Neural cell (in vitro differentiated cells): ENCODE measurements at regions not wholly inside any gene's neighbourhood (a gene's known extent, or its start where the extent isn't known, plus 50 kb on each side); places are given as distances from the start of the nearest gene placed in this dataset.

Source experiments
- H2AFZ ChIP-seq: fragments of 200-600, 300-800 bp; sonication (generic), shearing (Covaris generic); 2 replicates; pipeline ENCODE4 v1.6.0; 2014; ENCODE audit warnings: low read depth, mild to moderate bottlenecking, antibody characterized with exemption, low read length, moderate library complexity
- H3F3A ChIP-seq: fragments of 200-600 bp; shearing (Covaris generic); 2 replicates; pipeline ENCODE4 v1.6.1; 2016; ENCODE audit warnings: mild to moderate bottlenecking, moderate library complexity, mixed read lengths, antibody characterized with exemption, low read length; ENCODE audit not compliant: insufficient read depth, poor library complexity, severe bottlenecking
- H3K27ac ChIP-seq: fragments of 200-600, 300-800 bp; sonication (generic), shearing (Covaris generic); 2 replicates; pipeline ENCODE4 v1.5.1; 2014; ENCODE audit warnings: mild to moderate bottlenecking, low read length, moderate library complexity
- H3K27me3 ChIP-seq: fragments of 300-800, 200-600 bp; sonication (generic), shearing (Covaris generic); 2 replicates; pipeline ENCODE4 v1.6.0; 2014; ENCODE audit warnings: mild to moderate bottlenecking, low read depth, low read length, moderate library complexity; ENCODE audit not compliant: insufficient read depth
- H3K36me3 ChIP-seq: fragments of 300-800, 200-600 bp; sonication (generic), shearing (Covaris generic); 2 replicates; pipeline ENCODE4 v1.5.1; 2014; ENCODE audit warnings: mild to moderate bottlenecking, antibody characterized with exemption, low read length, moderate library complexity; ENCODE audit not compliant: insufficient read depth
- H3K4me2 ChIP-seq: fragments of 300-800, 200-600 bp; sonication (generic), shearing (Covaris generic); 2 replicates; pipeline ENCODE4 v1.6.0; 2014; ENCODE audit warnings: mild to moderate bottlenecking, low read length
- H3K4me3 ChIP-seq: fragments of 300-800, 200-600 bp; sonication (generic), shearing (Covaris generic); 2 replicates; pipeline ENCODE4 v1.5.1; 2014; ENCODE audit warnings: mild to moderate bottlenecking, low read length, moderate library complexity
- H3K79me2 ChIP-seq: fragments of 200-600 bp; shearing (Covaris generic); replicated peaks from 2 replicates; pipeline ENCODE4 v1.6.0; 2014; ENCODE audit warnings: mild to moderate bottlenecking, low read length, moderate library complexity; ENCODE audit not compliant: insufficient read depth
- H3K9ac ChIP-seq: fragments of 300-800, 200-600 bp; sonication (generic), shearing (Covaris generic); 2 replicates; pipeline ENCODE4 v1.6.1; 2016; ENCODE audit warnings: mild to moderate bottlenecking, low read length, mixed read lengths
- H3K9me2 ChIP-seq: fragments of 200-600 bp; shearing (Covaris generic); 2 replicates; pipeline ENCODE4 v1.6.1; 2016; ENCODE audit warnings: mild to moderate bottlenecking, low read length, mixed read lengths; ENCODE audit not compliant: insufficient read depth
- H3K9me3 ChIP-seq: fragments of 200-600, 300-800 bp; sonication (generic), shearing (Covaris generic); 2 replicates; pipeline ENCODE4 v1.6.1; 2016; ENCODE audit warnings: mild to moderate bottlenecking, mixed run types, low read length, moderate library complexity, mixed read lengths
- H4K20me1 ChIP-seq: fragments of 200-600 bp; shearing (Covaris generic); 2 replicates; pipeline ENCODE4 v1.6.1; 2016; ENCODE audit warnings: mild to moderate bottlenecking, mixed run types; ENCODE audit not compliant: insufficient read depth
- EP300 ChIP-seq: fragments of 450-650 bp; conservative IDR thresholded peaks from 2 replicates; pipeline ENCODE4 v1.6.1; 2014; ENCODE audit warnings: antibody characterized with exemption, mild to moderate bottlenecking, moderate library complexity; ENCODE audit not compliant: poor library complexity, severe bottlenecking
- EZH2 ChIP-seq: fragments of 200-600, 300-800 bp; shearing (Covaris generic), sonication (generic); IDR thresholded peaks from 2 replicates; pipeline ENCODE4 v1.6.1; 2014; ENCODE audit warnings: antibody characterized with exemption, low read length, borderline replicate concordance, mild to moderate bottlenecking; ENCODE audit not compliant: insufficient read depth, poor library complexity, severe bottlenecking
- MXI1 ChIP-seq: fragments of 450-650 bp; conservative IDR thresholded peaks from 2 replicates; pipeline ENCODE4 v1.6.1; 2014; ENCODE audit warnings: antibody characterized with exemption, mild to moderate bottlenecking; ENCODE audit not compliant: poor library complexity, severe bottlenecking
- POLR2AphosphoS5 ChIP-seq: IDR thresholded peaks from 2 replicates; pipeline ENCODE4 v1.6.1; 2012
- RAD21 ChIP-seq: fragments of 450-650 bp; conservative IDR thresholded peaks from 2 replicates; pipeline ENCODE4 v1.6.1; 2014; ENCODE audit warnings: antibody characterized with exemption, mild to moderate bottlenecking, moderate library complexity
- SMC3 ChIP-seq: fragments of 450-650 bp; conservative IDR thresholded peaks from 2 replicates; pipeline ENCODE4 v1.6.1; 2014; ENCODE audit warnings: antibody characterized with exemption, mild to moderate bottlenecking, moderate library complexity; ENCODE audit not compliant: poor library complexity
- TAF1 ChIP-seq: IDR thresholded peaks from 2 replicates; pipeline ENCODE4 v1.6.1; 2012; ENCODE audit warnings: low read depth
- TF ChIP-seq, protein P1 (sequence below): fragments of 450-650 bp; IDR thresholded peaks from 2 replicates; pipeline ENCODE4 v1.5.1; 2014; ENCODE audit warnings: antibody characterized with exemption, mild to moderate bottlenecking, moderate library complexity; ENCODE audit not compliant: poor library complexity, severe bottlenecking
- TF ChIP-seq, protein P2 (sequence below): IDR thresholded peaks from 2 replicates; pipeline ENCODE4 v1.6.1; 2012; ENCODE audit warnings: borderline replicate concordance

DNA sequence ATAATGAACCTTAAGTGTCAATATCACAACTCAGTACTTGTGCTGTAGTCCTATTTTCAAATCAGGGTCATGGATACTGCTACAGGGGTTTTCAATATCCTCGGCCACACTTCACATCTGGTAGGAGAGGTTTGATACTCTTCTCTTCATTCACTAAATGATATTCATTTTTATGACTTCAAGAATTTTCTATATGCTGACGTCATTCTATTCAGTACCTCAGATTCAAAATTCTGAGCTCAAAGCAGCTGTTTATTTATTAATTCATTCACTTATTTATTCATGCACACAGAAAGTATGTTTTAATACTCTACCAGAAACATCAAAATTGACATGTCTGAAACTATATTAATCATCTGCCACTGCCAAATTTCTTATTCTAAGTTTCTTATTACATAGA is 866.9 kb upstream of the LRRTM1 start:
- H4K20me1 ChIP-seq = no peaks in the 10 kb centered on the region
- no peak overlapping the region for H3K27ac ChIP-seq
- H3K4me3 ChIP-seq = no peak overlapping the region
- H3K36me3 ChIP-seq = no peaks in the 10 kb centered on the region
- no peak overlapping the region for H2AFZ ChIP-seq
- H3K4me2 ChIP-seq = no peak overlapping the region
- TF ChIP-seq MXI1 (no peak), TAF1 (no peak), POLR2AphosphoS5 (no peak), EP300 (no peak), RAD21 (no peak), EZH2 (no peak), SMC3 (no peak)
- TF ChIP-seq, protein P1, sequence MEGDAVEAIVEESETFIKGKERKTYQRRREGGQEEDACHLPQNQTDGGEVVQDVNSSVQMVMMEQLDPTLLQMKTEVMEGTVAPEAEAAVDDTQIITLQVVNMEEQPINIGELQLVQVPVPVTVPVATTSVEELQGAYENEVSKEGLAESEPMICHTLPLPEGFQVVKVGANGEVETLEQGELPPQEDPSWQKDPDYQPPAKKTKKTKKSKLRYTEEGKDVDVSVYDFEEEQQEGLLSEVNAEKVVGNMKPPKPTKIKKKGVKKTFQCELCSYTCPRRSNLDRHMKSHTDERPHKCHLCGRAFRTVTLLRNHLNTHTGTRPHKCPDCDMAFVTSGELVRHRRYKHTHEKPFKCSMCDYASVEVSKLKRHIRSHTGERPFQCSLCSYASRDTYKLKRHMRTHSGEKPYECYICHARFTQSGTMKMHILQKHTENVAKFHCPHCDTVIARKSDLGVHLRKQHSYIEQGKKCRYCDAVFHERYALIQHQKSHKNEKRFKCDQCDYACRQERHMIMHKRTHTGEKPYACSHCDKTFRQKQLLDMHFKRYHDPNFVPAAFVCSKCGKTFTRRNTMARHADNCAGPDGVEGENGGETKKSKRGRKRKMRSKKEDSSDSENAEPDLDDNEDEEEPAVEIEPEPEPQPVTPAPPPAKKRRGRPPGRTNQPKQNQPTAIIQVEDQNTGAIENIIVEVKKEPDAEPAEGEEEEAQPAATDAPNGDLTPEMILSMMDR = no peak
- TF ChIP-seq, protein P2, sequence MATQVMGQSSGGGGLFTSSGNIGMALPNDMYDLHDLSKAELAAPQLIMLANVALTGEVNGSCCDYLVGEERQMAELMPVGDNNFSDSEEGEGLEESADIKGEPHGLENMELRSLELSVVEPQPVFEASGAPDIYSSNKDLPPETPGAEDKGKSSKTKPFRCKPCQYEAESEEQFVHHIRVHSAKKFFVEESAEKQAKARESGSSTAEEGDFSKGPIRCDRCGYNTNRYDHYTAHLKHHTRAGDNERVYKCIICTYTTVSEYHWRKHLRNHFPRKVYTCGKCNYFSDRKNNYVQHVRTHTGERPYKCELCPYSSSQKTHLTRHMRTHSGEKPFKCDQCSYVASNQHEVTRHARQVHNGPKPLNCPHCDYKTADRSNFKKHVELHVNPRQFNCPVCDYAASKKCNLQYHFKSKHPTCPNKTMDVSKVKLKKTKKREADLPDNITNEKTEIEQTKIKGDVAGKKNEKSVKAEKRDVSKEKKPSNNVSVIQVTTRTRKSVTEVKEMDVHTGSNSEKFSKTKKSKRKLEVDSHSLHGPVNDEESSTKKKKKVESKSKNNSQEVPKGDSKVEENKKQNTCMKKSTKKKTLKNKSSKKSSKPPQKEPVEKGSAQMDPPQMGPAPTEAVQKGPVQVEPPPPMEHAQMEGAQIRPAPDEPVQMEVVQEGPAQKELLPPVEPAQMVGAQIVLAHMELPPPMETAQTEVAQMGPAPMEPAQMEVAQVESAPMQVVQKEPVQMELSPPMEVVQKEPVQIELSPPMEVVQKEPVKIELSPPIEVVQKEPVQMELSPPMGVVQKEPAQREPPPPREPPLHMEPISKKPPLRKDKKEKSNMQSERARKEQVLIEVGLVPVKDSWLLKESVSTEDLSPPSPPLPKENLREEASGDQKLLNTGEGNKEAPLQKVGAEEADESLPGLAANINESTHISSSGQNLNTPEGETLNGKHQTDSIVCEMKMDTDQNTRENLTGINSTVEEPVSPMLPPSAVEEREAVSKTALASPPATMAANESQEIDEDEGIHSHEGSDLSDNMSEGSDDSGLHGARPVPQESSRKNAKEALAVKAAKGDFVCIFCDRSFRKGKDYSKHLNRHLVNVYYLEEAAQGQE = no peak
- no peaks in the 10 kb centered on the region for H3K27me3 ChIP-seq
- no peaks in the 10 kb centered on the region for H3K79me2 ChIP-seq
- no peaks in the 10 kb centered on the region for H3K9me2 ChIP-seq
- no peaks in the 10 kb centered on the region for H3K9me3 ChIP-seq
- no peak overlapping the region for H3K9ac ChIP-seq
- no peaks in the 10 kb centered on the region for H3F3A ChIP-seq

DNA sequence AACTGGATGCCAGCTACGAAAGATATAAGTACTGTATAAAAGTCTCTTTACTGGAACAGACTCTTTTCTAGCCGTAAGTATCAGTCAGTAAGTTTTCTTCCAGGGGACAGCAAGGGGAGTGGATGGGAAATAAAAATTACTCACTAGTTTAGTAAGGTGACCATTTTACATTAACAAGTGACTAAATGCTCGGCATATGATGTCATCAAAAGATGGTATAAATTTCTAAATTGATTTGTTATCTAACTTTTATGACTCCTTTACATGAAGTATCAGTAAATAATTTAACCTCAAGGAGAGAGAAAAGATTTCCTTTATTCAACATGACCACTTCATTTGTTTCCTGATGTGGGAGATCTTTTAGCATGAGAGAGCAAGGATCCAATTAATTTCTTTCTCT is 859.0 kb upstream of the LRRTM1 start:
- Histone ChIP-seq H3K27ac (no peak overlapping the region), H2AFZ (no peak overlapping the region), H3K27me3 (no peaks in the 10 kb centered on the region), H3K4me2 (no peak overlapping the region), H3K79me2 (no peaks in the 10 kb centered on the region), H3K4me3 (no peak overlapping the region), H3F3A (no peaks in the 10 kb centered on the region), H4K20me1 (no peaks in the 10 kb centered on the region), H3K36me3 (no peaks in the 10 kb centered on the region), H3K9me3 (no peaks in the 10 kb centered on the region), H3K9ac (no peak overlapping the region), H3K9me2 (no peaks in the 10 kb centered on the region)
- TF ChIP-seq RAD21 (no peak), EZH2 (no peak), MXI1 (no peak), POLR2AphosphoS5 (no peak), SMC3 (no peak), EP300 (no peak), TAF1 (no peak)
- TF ChIP-seq, protein P1 = no peak
- TF ChIP-seq, protein P2 = no peak
